GM18508 (cell line): ENCODE measurements at regions not wholly inside any gene's neighbourhood (a gene's known extent, or its start where the extent isn't known, plus 50 kb on each side); places are given as distances from the start of the nearest gene placed in this dataset.

Source experiments
- ATAC-seq: cut with Tn5 transposase; IDR thresholded peaks from one replicate; pipeline ENCODE4 v1.9.1; 2021; ENCODE audit warnings: moderate number of reproducible peaks; ENCODE audit not compliant: insufficient read depth, unreplicated experiment

GRCh38 chr10:130230036-130230435, 93.8 kb downstream of the GLRX3 start:
- ATAC-seq, result no peak

GRCh38 chr10:130230611-130231010, 94.4 kb downstream of the GLRX3 start:
- no peak for ATAC-seq

GRCh38 chr10:130231251-130231741, 95.1 kb downstream of the GLRX3 start:
- no peak for ATAC-seq

- no peak for ATAC-seq
Measured at GRCh38 chr10:130232166-130233034, 96.2 kb downstream of the GLRX3 start.

GRCh38 chr10:130233035-130233360, 96.8 kb downstream of the GLRX3 start:
- ATAC-seq, result no peak

- ATAC-seq, result no peak
Measured at GRCh38 chr10:130233426-130233825, 97.2 kb downstream of the GLRX3 start.

GRCh38 chr10:130234171-130234965, 98.2 kb downstream of the GLRX3 start:
- ATAC-seq, result no peak

- no peak for ATAC-seq
Measured at GRCh38 chr10:130236711-130237110, 100.5 kb downstream of the GLRX3 start.

- ATAC-seq, result no peak
Measured at GRCh38 chr10:130240409-130240808, 104.2 kb downstream of the GLRX3 start.

- no peak for ATAC-seq
Measured at GRCh38 chr10:130242513-130242912, 106.3 kb downstream of the GLRX3 start.

GRCh38 chr10:130243015-130243414, 106.8 kb downstream of the GLRX3 start:
- no peak for ATAC-seq

GRCh38 chr10:130244031-130244927, 108.1 kb downstream of the GLRX3 start:
- no peak for ATAC-seq

- no peak for ATAC-seq
Measured at GRCh38 chr10:130244928-130245495, 108.8 kb downstream of the GLRX3 start.

- ATAC-seq, result no peak
Measured at GRCh38 chr10:130246113-130246512, 109.9 kb downstream of the GLRX3 start.

- ATAC-seq, result no peak
Measured at GRCh38 chr10:130250127-130250526, 113.9 kb downstream of the GLRX3 start.

- no peak for ATAC-seq
Measured at GRCh38 chr10:130251766-130252165, 115.6 kb downstream of the GLRX3 start.

- no peak for ATAC-seq
Measured at GRCh38 chr10:130254243-130254642, 118.1 kb downstream of the GLRX3 start.

- ATAC-seq, result no peak
Measured at GRCh38 chr10:130254662-130255061, 118.5 kb downstream of the GLRX3 start.

GRCh38 chr10:130255777-130256176, 119.6 kb downstream of the GLRX3 start:
- ATAC-seq, result no peak

- no peak for ATAC-seq
Measured at GRCh38 chr10:130257897-130258296, 121.7 kb downstream of the GLRX3 start.
